VCaP (cell line): ENCODE measurements at regions not wholly inside any gene's neighbourhood (a gene's known extent, or its start where the extent isn't known, plus 50 kb on each side); places are given as distances from the start of the nearest gene placed in this dataset.
"Not testable (repeated sequence)": the region's sequence is repeated elsewhere in the genome, so short reads cannot be mapped to it uniquely, and the experiment has no call there.

ENCODE experiments used
- H3K27ac ChIP-seq: fragments of 450-650 bp; 2 replicates; pipeline ENCODE4 v1.5.1; 2017
- TF ChIP-seq, protein P1 (sequence below): fragments of 450-650 bp; conservative IDR thresholded peaks from 2 replicates; pipeline ENCODE4 v1.5.1; 2017; ENCODE audit warnings: mild to moderate bottlenecking, moderate library complexity

DNA sequence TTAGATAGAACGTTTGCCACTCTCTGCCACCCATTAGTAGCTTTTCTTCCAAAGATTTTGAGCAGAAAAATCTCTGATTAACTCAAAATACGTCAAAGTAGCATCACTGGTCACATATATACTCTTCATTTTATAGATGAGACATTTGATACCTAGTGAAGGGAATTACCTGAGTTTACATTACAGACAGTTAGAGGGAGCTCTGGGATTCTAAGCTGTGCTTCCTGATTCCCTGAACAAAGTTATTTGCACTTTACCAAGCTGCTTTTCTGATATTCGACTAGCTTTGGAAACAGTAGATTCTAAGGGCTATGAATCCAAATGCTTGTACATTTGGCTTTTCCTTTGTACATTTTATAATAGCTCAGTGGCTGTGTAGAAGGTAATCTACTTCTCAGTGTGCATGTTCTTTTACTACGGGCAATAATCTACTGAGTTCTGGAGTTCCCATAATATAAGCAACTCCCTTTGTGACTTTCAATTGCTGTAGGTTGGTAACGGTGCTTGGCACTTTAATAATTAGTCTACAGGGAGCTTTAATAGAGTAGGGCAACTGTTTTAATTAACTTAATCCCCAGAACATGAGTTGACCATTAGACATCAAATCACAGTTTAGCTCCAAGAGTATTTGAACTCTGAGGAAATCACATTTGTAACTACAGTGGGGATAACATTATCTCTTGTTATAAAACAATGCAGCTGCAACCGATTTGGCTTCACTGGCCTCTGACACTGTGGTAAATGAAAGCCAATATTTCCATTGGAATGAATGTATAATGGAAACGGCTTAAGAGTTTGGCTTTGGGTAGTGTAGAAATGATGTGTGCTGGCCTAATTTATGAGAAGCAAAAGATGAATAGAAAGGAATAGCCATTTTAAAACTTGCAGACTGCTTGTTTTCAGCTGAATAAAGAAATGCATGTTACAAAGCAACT lies 1602.4 kb downstream of the STIM2 start:
- TF ChIP-seq, protein P1, sequence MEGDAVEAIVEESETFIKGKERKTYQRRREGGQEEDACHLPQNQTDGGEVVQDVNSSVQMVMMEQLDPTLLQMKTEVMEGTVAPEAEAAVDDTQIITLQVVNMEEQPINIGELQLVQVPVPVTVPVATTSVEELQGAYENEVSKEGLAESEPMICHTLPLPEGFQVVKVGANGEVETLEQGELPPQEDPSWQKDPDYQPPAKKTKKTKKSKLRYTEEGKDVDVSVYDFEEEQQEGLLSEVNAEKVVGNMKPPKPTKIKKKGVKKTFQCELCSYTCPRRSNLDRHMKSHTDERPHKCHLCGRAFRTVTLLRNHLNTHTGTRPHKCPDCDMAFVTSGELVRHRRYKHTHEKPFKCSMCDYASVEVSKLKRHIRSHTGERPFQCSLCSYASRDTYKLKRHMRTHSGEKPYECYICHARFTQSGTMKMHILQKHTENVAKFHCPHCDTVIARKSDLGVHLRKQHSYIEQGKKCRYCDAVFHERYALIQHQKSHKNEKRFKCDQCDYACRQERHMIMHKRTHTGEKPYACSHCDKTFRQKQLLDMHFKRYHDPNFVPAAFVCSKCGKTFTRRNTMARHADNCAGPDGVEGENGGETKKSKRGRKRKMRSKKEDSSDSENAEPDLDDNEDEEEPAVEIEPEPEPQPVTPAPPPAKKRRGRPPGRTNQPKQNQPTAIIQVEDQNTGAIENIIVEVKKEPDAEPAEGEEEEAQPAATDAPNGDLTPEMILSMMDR, result peak; percentile 63
- no peak overlapping the region for H3K27ac ChIP-seq

DNA sequence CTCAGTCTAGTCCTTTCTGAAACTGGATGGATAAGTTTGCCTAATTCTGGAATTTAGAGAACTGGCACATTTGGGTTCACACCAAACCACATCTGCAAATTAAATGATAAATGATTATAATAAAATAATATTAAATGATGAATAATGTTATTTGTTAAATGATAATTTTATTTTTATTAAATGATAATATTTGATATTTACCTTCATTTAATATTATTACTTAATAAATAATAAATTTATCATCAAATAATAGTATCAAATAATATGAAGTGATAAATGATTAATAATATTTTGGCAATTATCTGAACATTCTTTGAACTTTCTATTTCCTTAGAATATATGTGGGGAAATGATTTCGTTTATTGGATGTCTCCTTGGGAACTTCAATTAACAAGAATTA lies 1604.2 kb downstream of the STIM2 start:
- TF ChIP-seq, protein P1, result no peak
- no peak overlapping the region for H3K27ac ChIP-seq

DNA sequence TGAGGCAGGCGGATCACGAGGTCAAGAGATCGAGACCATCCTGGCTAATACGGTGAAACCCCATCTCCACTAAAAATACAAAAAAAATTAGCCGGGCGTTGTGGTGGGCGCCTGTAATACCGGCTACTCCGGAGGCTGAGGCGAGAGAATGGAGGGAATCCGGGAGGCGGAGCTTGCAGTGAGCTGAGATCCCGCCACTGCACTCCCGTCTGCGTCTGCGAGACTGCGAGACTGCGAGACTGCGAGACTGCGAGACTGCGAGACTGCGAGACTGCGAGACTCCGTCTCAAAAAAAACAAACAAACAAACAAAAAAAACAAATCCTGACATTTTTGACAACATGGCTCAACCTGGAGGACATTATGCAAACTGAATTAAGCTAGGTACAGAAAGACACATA lies 1606.2 kb downstream of the STIM2 start:
- H3K27ac ChIP-seq, result not testable (repeated sequence)

DNA sequence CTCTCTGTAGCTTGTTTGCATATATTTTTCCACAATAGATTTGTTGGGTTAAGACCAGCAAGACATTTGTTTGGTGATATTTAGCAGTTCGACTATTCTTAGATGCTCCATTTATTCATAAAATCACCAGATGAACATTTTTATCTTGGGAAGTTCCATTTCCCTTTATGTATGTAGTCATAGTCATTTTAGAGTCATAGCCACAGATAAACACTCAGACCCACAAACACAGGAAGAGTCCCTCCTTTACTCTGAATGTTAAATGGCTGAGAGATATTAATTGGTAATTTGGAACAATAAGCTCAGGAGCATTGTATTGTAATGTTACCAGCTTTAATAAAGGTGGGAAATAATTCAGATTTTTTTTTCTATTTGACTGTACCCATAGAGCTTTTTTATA lies 1608.7 kb downstream of the STIM2 start:
- no peak overlapping the region for H3K27ac ChIP-seq
- TF ChIP-seq, protein P1, result no peak

DNA sequence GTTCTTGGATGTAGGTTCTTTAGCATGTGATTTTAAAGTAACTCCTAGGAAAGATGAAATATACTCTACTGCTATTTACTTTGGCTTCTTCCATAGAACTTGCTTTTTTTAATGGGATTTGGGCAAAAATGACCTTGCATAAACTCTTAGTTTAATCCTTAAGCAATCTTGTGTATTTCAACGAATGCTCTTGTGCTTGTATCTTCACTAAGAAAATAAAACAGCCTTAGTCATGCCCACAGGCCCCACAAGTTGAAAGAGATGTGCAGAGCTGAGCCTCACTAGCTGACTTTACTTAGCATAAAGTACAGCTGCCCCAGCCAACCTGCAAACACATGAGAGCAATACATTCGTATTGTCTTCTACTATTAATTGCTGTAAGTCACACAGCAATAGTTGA lies 1609.2 kb downstream of the STIM2 start:
- H3K27ac ChIP-seq, result no peak overlapping the region
- TF ChIP-seq, protein P1, result no peak

DNA sequence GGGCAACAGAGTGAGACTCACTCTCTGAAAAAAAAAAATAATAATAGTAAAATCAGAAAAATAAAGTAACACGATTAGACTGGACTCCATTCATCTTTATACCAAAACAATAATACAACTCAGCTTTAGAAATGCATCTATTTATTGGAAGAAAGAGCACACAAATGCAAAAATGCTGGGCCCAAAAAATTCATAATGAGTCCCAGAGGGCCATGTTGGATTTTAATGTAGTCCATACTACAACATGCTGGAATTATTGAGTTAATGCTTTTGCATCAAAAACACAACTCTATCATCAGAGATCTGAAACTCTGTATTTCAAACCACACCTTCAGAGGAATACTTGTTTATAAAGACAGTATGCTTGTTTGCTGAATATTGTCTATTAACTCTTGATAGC lies 1614.7 kb downstream of the STIM2 start:
- H3K27ac ChIP-seq, result no peak overlapping the region
- TF ChIP-seq, protein P1, result no peak

DNA sequence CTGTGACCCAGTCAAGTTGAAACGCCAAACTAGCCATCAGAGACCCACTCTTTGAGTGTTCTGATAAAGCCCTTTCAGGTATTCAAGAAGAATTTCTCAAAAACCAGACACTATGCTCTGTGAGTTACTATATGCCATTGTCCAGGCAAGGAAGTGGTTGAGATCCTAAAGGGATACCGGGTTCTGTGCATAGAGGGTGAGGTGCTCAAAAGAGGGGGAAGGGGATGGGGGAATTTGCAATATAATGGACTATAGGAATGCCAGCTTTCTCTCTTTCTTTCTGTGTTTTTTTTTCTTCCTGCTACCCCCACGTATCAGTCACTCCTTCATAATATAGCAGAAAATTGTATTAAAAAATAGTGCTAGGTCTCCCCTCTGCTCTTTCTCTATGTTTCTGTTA lies 1619.0 kb downstream of the STIM2 start:
- H3K27ac ChIP-seq, result no peak overlapping the region; the same call in 1 of the 2 replicates
- TF ChIP-seq, protein P1, result no peak

DNA sequence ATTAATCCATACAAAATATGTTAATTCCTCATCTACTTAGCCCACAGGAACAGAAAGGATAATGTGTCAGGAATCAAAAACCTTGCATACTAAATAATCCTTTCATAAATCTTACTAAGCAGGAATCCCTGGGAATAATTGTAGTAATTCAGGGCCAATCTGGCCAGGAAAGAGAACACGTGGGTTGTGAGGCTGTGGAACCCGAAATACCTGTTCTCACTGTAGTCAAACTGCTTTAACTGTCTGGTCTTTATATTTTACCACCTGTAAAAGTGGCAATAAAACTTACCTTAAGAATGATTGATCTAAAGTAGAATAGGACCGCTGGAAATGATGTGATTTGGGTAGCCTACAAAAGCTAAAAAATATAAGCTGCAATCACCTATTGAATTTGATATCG lies 1620.9 kb downstream of the STIM2 start:
- TF ChIP-seq, protein P1, result no peak
- H3K27ac ChIP-seq, result peak overlapping the region; percentile 56
